Neural progenitor cell (in vitro differentiated cells): ENCODE measurements at regions not wholly inside any gene's neighbourhood (a gene's known extent, or its start where the extent isn't known, plus 50 kb on each side); places are given as distances from the start of the nearest gene placed in this dataset.
"Not testable (repeated sequence)": the region's sequence is repeated elsewhere in the genome, so short reads cannot be mapped to it uniquely, and the experiment has no call there.

Experiments used
- CTCF ChIP-seq: fragments of 200-600 bp; sonication (generic); IDR thresholded peaks from 2 replicates; pipeline ENCODE4 v1.5.1; 2017; ENCODE audit warnings: antibody characterized with exemption, mild to moderate bottlenecking
- EZH2 ChIP-seq: fragments of 200-600 bp; sonication (generic); IDR thresholded peaks from 2 replicates; pipeline ENCODE4 v1.6.1; 2017; ENCODE audit warnings: antibody characterized with exemption, mild to moderate bottlenecking, moderate library complexity
- EZH2phosphoT487 ChIP-seq: fragments of 200-600 bp; sonication (generic); IDR thresholded peaks from 2 replicates; pipeline ENCODE4 v1.6.1; 2017; ENCODE audit warnings: antibody characterized with exemption

GRCh38 chr1:229931751-229932150 is 135.3 kb upstream of the GALNT2 start:
- TF ChIP-seq CTCF, EZH2, EZH2phosphoT487: not testable (repeated sequence)
